GM18868 (cell line): ENCODE measurements at regions not wholly inside any gene's neighbourhood (a gene's known extent, or its start where the extent isn't known, plus 50 kb on each side); places are given as distances from the start of the nearest gene placed in this dataset.
"Not testable (repeated sequence)": the region's sequence is repeated elsewhere in the genome, so short reads cannot be mapped to it uniquely, and the experiment has no call there.

ENCODE experiments used
- ATAC-seq: cut with Tn5 transposase; IDR thresholded peaks from one replicate; pipeline ENCODE4 v1.9.1; 2021; ENCODE audit warnings: mild to moderate bottlenecking, moderate library complexity; ENCODE audit not compliant: unreplicated experiment

DNA sequence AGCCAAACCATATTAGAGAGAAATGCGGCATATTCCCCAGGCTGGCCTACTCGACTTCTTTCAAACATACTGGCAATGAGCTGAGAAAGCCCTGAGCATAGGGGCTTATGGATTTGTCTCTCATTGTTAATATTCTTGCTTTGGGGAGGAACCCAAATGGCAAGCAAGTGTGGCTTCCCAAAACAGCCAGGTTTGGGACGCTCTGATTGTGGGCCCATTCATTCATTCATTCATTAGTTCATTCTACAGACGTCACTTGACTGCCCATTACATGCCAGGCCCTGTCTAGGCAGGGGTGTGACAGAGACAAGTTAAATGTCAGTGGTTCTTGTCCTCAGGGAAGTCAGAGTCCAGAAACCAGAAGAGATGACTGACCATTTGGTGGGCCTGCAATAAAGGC is 77.4 kb upstream of the THBS1 start:
- no peak for ATAC-seq

GRCh38 chr15:39504808-39505207 is 76.1 kb upstream of the THBS1 start:
- ATAC-seq = no peak

DNA sequence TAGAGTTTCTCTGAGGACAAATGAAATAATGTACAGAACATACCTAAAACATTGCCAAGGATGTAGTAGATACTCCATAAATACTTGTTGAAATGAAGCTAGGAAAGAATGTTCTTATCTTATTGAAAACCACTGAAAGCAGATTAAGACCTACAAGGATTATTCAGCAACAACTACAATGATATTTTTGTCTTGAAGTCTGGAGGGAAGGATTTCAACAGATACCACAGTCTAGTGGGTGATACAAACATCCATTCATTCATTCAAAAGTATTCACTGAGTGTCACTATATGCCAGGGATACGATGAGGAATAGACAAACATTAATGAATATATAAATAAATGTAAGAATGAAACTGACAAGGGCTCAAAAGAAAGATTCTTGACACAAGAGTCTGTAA is 74.7 kb upstream of the THBS1 start:
- no peak for ATAC-seq

- ATAC-seq = no peak
Measured at GRCh38 chr15:39508536-39508935, 72.3 kb upstream of the THBS1 start.

DNA sequence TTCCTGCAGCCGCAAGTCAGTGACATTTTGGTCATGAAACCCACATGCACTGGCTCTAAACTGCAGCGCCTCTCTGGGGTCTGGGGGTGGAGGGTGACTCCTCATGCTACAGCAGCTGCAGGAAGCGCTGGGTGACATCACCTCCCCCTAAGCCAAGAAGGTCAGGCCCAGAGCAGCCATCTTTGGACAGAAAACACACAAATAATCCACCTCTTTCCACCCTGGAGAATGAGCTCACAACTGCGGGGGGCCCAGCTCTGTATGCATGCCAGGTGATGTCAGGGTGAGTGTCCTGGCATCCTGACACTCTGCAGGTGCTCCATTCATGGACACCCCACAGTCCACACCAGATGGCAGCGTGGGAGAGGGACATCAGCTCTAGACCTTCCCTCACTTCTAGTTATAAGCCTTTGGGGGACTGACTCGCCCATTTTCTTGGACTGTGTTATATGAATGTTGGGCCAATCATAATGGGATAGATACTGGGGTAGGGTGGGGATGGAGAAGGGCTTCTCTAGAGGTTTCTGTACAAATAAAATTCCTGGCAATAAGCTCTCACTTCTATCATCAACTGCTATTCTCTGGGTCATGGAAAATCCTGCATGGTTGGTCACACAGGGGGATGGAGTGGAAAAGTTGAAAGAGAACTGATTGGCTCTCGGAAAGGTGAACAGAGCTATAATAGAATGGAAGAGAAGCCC is 70.7 kb upstream of the THBS1 start:
- no peak for ATAC-seq

- ATAC-seq = no peak
Measured at GRCh38 chr15:39511000-39511915, 69.6 kb upstream of the THBS1 start.

DNA sequence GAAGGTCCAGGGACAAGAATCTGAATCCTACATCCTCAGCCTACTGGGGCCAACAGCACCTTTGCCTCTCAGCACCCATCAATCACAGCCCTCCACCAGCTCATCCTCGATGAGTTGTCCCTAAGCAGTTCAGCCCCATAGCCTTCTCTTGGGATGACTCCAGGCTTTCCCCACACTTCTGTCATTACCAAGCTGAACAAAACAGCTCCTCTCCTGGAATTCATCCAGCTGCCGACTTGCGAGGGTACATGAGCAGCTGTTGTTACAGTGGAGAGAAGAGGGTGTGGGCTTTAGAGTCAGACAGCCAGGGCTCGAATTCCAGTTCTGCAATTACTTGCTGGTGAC is 69.0 kb upstream of the THBS1 start:
- ATAC-seq = no peak

DNA sequence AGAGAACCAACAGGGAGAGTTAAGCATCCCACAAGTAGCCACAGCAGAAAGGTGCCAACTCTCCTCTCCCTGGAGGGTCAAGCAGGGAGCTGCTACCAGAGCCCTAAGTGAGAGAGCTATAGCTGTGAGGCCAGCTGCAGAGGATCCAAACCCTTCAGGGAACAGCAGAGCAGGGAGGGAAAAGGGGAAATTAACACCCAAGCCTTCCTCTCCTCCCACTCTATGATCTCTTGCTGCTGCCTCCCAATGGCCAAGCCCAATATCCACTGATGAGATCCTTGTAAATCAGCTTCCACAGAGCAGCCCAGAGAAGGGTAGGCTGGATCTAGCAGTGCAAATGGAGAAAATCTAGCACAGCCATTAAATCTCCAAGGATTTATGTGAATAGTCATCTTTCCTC is 68.2 kb upstream of the THBS1 start:
- ATAC-seq = no peak

DNA sequence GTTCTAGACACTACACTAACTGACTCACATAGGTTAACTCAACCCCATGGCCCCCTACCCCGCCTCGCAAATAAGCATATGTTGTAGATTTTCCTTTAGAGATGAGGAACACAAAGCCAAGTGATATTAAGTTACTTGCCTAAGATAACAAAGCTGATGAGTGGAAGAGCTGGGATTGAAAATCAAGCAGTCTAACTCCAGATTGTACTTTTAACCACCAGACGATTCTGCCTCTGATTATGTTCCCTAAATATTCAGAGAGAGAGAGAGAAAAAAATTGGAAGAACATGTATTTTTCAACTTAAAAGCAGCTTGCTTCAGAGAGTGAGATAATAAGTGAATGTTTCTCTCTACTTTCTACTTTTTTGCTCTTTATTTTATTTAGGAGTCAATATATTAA is 66.9 kb upstream of the THBS1 start:
- ATAC-seq = no peak

- ATAC-seq = no peak
Measured at GRCh38 chr15:39514933-39515332, 65.9 kb upstream of the THBS1 start.

- no peak for ATAC-seq
Measured at GRCh38 chr15:39515765-39516164, 65.1 kb upstream of the THBS1 start.

DNA sequence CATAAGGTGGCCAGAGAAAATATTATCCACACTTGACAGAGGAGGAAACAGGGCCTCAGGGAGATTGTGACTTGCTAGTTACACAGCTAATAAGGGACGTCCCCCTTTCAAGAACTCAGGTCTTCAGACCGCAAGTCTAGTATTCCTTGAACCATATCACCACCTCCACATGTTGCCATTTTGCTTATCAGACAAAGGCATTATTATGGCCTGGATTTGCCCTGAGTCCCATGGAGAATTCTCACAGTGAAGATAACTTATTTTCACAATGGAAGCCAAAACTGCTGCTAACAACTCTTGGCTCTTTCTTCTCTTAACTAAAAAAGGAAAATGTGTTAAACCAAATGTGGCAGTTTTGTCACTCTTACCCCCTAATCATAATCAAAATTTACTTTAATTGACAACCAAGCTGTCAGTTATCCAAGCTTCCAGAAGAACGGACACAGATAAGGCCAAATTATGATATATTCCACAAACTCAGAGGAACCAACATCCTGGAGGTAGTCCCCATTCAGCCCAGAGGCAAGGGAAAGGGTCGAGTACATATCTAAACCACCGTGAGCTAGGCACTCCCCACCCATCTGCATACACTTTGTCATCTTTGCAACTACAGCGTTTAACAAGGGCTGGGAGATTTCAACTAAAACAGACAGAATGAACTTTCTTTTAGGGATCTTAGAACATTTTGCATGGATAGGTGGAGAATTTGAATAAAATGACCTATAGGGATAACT is 63.6 kb upstream of the THBS1 start:
- ATAC-seq = no peak

DNA sequence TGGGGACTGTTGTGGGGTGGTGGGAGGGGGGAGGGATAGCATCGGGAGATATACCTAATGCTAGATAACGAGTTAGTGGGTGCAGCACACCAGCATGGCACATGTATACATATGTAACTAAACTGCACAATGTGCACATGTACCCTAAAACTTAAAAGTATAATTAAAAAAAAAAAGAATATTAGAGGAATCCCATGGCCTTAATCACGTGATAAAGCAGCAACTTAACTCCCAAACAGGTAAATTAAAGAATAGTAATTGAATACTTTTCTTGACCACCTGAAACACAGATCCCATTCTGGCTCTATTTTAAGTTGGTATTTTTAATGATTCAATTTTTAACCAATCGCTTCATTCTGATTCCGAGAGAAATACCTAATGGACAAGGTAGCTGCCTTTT is 56.9 kb upstream of the THBS1 start:
- not testable (repeated sequence) for ATAC-seq

GRCh38 chr15:39529457-39529856 is 51.4 kb upstream of the THBS1 start:
- no peak for ATAC-seq

- ATAC-seq = no peak
Measured at GRCh38 chr15:39530480-39531342, 50.2 kb upstream of the THBS1 start.
